Thyroid gland (tissue), 4 donors: ENCODE measurements at regions not wholly inside any gene's neighbourhood (a gene's known extent, or its start where the extent isn't known, plus 50 kb on each side); places are given as distances from the start of the nearest gene placed in this dataset.
"Not testable (repeated sequence)": the region's sequence is repeated elsewhere in the genome, so short reads cannot be mapped to it uniquely, and the experiment has no call there.

ENCODE experiments used
- DNase-seq, 2 donors: peaks; one replicate each; pipeline ENCODE4 v3.0.0-alpha.2; 2019
- H3K27ac ChIP-seq, 3 donors: fragments of 200-600 bp; sonication (generic); 1 replicate in 2 of 3; 2 replicates in 1 of 3; pipeline ENCODE4 v1.5.1; 2016 to 2019; ENCODE audit warnings: mild to moderate bottlenecking in 1 of 3, moderate library complexity in 1 of 3
- H3K27me3 ChIP-seq: fragments of 200-600 bp; sonication (generic); one replicate; pipeline ENCODE4 v1.5.1; 2019
- H3K36me3 ChIP-seq, 2 donors: fragments of 200-600 bp; sonication (generic); one replicate each; pipeline ENCODE4 v1.5.1; 2016 to 2019
- H3K4me1 ChIP-seq, 2 donors: fragments of 200-600 bp; sonication (generic); one replicate each; pipeline ENCODE4 v1.5.1; 2017 to 2019
- H3K4me3 ChIP-seq, 3 donors: fragments of 200-600 bp; sonication (generic); replicated peaks in 1 of 3; 1 replicate in 2 of 3; 2 replicates in 1 of 3; pipeline ENCODE4 v1.5.1; 2016; ENCODE audit warnings: mild to moderate bottlenecking in 1 of 3
- H3K9me3 ChIP-seq: fragments of 200-600 bp; sonication (generic); one replicate; pipeline ENCODE4 v1.5.1; 2017
- CTCF ChIP-seq, 6 experiments: fragments of 200-600 bp in 3 of 6; fragments of 450-650 bp in 3 of 6; sonication (generic) in 3 of 6; IDR thresholded peaks; one replicate each; pipeline ENCODE4 v1.5.1; 2016 to 2019; ENCODE audit warnings: antibody characterized with exemption in 6 of 6, mild to moderate bottlenecking in 2 of 6, inconsistent platforms in 1 of 6, moderate library complexity in 1 of 6
- POLR2A ChIP-seq, 2 donors: fragments of 450-650 bp; IDR thresholded peaks; one replicate each; pipeline ENCODE4 v1.6.1; 2017; ENCODE audit warnings: antibody characterized with exemption in 2 of 2, mild to moderate bottlenecking in 2 of 2, moderate library complexity in 1 of 2
- WGBS, 2 donors: methylation state at CpG; one replicate each; pipeline ENCODE4 v1.1.5; 2017; 5-methylcytosine and 5-hydroxymethylcytosine counted together
- intact Hi-C: fragments of 100-400 bp; cut with DNase I; formaldehyde crosslinking; loops from one replicate; pipeline ENCODE4 v1.15.1; 2023

GRCh38 chr16:76681296-76681695 lies 404.1 kb downstream of the CNTNAP4 start:
- TF ChIP-seq POLR2A (IDR thresholded peaks at IDR 0.05) (no peak), CTCF (IDR thresholded peaks at IDR 0.05) (no peak)
- Histone ChIP-seq H3K9me3 (no peaks in the 10 kb centered on the region), H3K27ac (no peak overlapping the region), H3K4me1 (no peaks in the 10 kb centered on the region), H3K36me3 (no peaks in the 10 kb centered on the region), H3K4me3 (no peak overlapping the region), H3K27me3 (no peaks in the 10 kb centered on the region)
- WGBS, 2 donors: 67 to 75% methylated on average over 4 of the region's 4 CpGs
- intact Hi-C loops: no loop called here
- DNase-seq: no peak

GRCh38 chr16:76683051-76683450 lies 405.9 kb downstream of the CNTNAP4 start:
- no peak for TF ChIP-seq POLR2A (IDR thresholded peaks at IDR 0.05)
- no peak for TF ChIP-seq CTCF (IDR thresholded peaks at IDR 0.05)
- no peaks in the 10 kb centered on the region for H3K9me3 ChIP-seq
- no peak overlapping the region for H3K4me3 ChIP-seq
- H3K27ac ChIP-seq: no peak overlapping the region
- no peaks in the 10 kb centered on the region for H3K27me3 ChIP-seq
- WGBS, 2 donors: 83 to 85% methylated on average over 4 of the region's 4 CpGs
- H3K36me3 ChIP-seq: no peaks in the 10 kb centered on the region
- intact Hi-C loops: no loop called here
- no peaks in the 10 kb centered on the region for H3K4me1 ChIP-seq
- DNase-seq: no peak

GRCh38 chr16:76696876-76697275 lies 419.7 kb downstream of the CNTNAP4 start:
- no peaks in the 10 kb centered on the region for H3K4me1 ChIP-seq
- TF ChIP-seq CTCF (IDR thresholded peaks at IDR 0.05) (no peak), POLR2A (IDR thresholded peaks at IDR 0.05) (no peak)
- no peaks in the 10 kb centered on the region for H3K9me3 ChIP-seq
- DNase-seq: no peak
- 76 to 90% methylated on average over 2 of the region's 2 CpGs for WGBS, 2 donors
- no peak overlapping the region for H3K27ac ChIP-seq
- no peak overlapping the region for H3K4me3 ChIP-seq
- no peaks in the 10 kb centered on the region for H3K36me3 ChIP-seq
- intact Hi-C loops: no loop called here
- H3K27me3 ChIP-seq: no peaks in the 10 kb centered on the region

GRCh38 chr16:76705892-76706291 lies 428.7 kb downstream of the CNTNAP4 start:
- no peaks in the 10 kb centered on the region for H3K36me3 ChIP-seq
- no peak for DNase-seq
- H3K27ac ChIP-seq: no peak overlapping the region
- no peak overlapping the region for H3K4me3 ChIP-seq
- peaks cover 0 to 8% of the 10 kb centered on the region in 2 donors for H3K4me1 ChIP-seq
- H3K9me3 ChIP-seq: no peaks in the 10 kb centered on the region
- intact Hi-C loops: no loop called here
- TF ChIP-seq CTCF (IDR thresholded peaks at IDR 0.05) (no peak), POLR2A (IDR thresholded peaks at IDR 0.05) (no peak)
- H3K27me3 ChIP-seq: no peaks in the 10 kb centered on the region

- Histone ChIP-seq H3K27me3 (no peaks in the 10 kb centered on the region), H3K4me3 (no peak overlapping the region), H3K36me3 (no peaks in the 10 kb centered on the region), H3K4me1 (peaks cover 0 to 8% of the 10 kb centered on the region in 2 donors), H3K27ac (no peak overlapping the region), H3K9me3 (no peaks in the 10 kb centered on the region)
- 75 to 76% methylated on average over 1 of the region's 1 CpG for WGBS, 2 donors
- TF ChIP-seq CTCF (IDR thresholded peaks at IDR 0.05) (no peak), POLR2A (IDR thresholded peaks at IDR 0.05) (no peak)
- intact Hi-C loops: no loop called here
- no peak for DNase-seq
These were observed 436.0 kb downstream of the CNTNAP4 start for GRCh38 chr16:76713191-76713590.

DNA sequence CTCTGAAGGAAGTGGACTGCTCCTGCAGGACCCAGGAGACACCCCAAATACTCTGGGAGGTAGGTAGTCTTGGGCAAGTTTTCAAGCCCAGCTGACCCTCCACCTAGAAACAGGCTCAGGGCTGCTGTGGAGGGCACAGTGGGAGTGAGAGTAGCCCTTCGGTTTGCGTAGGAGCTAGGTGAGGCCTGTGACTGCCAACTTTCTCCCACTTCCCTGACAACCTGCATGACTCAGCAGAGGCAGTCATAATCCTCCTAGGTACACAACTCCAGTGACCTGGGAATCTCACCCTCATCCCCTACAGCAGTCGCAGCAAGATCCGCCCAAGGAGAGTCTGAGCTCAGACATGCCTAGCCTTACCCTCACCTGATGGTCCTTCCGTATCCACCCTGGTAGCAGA lies 439.1 kb downstream of the CNTNAP4 start:
- intact Hi-C loops, H3K4me3 ChIP-seq, H3K36me3 ChIP-seq, H3K4me1 ChIP-seq, H3K27me3 ChIP-seq, H3K27ac ChIP-seq, H3K9me3 ChIP-seq, DNase-seq: not testable (repeated sequence)
- 96 to 100% methylated on average over 5 of the region's 5 CpGs for WGBS, 2 donors
